Uterus (tissue), 3 donors: ENCODE measurements at regions not wholly inside any gene's neighbourhood (a gene's known extent, or its start where the extent isn't known, plus 50 kb on each side); places are given as distances from the start of the nearest gene placed in this dataset.
"Not testable (repeated sequence)": the region's sequence is repeated elsewhere in the genome, so short reads cannot be mapped to it uniquely, and the experiment has no call there.

Experiments
- DNase-seq, 2 donors: peaks; one replicate each; pipeline ENCODE4 v3.0.0-alpha.2; 2019 to 2020
- H3K27ac ChIP-seq, 2 donors: fragments of 200-600 bp; sonication (generic); 1 replicate in 1 of 2; 2 replicates in 1 of 2; pipeline ENCODE4 v1.5.1; 2016 to 2018
- H3K27me3 ChIP-seq, 2 donors: fragments of 200-600 bp; sonication (generic); one replicate each; pipeline ENCODE4 v1.5.1; 2018 to 2019; ENCODE audit warnings: control low read depth in 1 of 2
- H3K36me3 ChIP-seq, 2 donors: fragments of 200-600 bp; sonication (generic); one replicate each; pipeline ENCODE4 v1.5.1; 2019; ENCODE audit warnings: control low read depth in 1 of 2
- H3K4me1 ChIP-seq, 2 donors: fragments of 200-600 bp; sonication (generic); one replicate each; pipeline ENCODE4 v1.5.1; 2018 to 2019; ENCODE audit warnings: control low read depth in 1 of 2
- H3K4me3 ChIP-seq, 2 donors: fragments of 200-600 bp; sonication (generic); 1 replicate in 1 of 2; 2 replicates in 1 of 2; pipeline ENCODE4 v1.5.1; 2018 to 2019; ENCODE audit warnings: mild to moderate bottlenecking in 1 of 2
- H3K9me3 ChIP-seq, 2 donors: fragments of 200-600 bp; sonication (generic); one replicate each; pipeline ENCODE4 v1.5.1; 2019; ENCODE audit warnings: control low read depth in 1 of 2
- CTCF ChIP-seq, 4 experiments: fragments of 200-600 bp in 2 of 4; fragments of 450-650 bp in 2 of 4; sonication (generic) in 2 of 4; IDR thresholded peaks; one replicate each; pipeline ENCODE4 v1.5.1; 2016 to 2019; ENCODE audit warnings: antibody characterized with exemption in 4 of 4, mild to moderate bottlenecking in 2 of 4, moderate library complexity in 1 of 4
- POLR2A ChIP-seq, 2 donors: fragments of 450-650 bp; IDR thresholded peaks; one replicate each; pipeline ENCODE4 v1.6.1; 2016; ENCODE audit warnings: antibody characterized with exemption in 2 of 2, mild to moderate bottlenecking in 1 of 2, moderate library complexity in 1 of 2
- intact Hi-C: fragments of 100-400 bp; cut with DNase I; formaldehyde crosslinking; loops from one replicate; pipeline ENCODE4 v1.15.1; 2023; ENCODE audit warnings: low total_unique reads
- donor health status: DM: yes; HTN: yes; CAD: no.

- no peak for DNase-seq
- H3K27me3 ChIP-seq = no peaks in the 10 kb centered on the region
- no peak overlapping the region for H3K27ac ChIP-seq
- no peak overlapping the region for H3K4me3 ChIP-seq
- no peaks in the 10 kb centered on the region for H3K9me3 ChIP-seq
- no peaks in the 10 kb centered on the region for H3K4me1 ChIP-seq
- H3K36me3 ChIP-seq = no peaks in the 10 kb centered on the region
- intact Hi-C loops = no loop called here
- TF ChIP-seq CTCF (IDR thresholded peaks at IDR 0.05) (no peak), POLR2A (IDR thresholded peaks at IDR 0.05) (no peak)
These were observed 228.2 kb downstream of the IGSF11 start for GRCh38 chr3:118806423-118806822.

DNA sequence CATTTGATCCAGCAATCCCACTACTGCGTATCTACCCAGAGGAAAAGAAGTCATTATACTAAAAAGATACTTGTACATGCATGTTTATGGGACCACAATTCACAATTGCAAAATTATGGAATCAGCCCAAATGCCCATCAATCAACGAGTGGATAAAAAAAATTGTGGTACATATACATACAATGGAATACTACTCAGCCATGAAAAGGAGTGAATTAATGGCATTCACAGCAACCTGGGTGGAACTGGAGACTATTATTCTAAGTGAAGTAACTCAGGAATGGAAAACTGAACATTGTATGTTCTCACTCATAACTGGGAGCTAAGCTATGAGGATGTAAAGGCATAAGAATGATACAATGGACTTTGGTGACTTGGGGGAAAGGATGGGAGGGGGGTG lies 227.3 kb downstream of the IGSF11 start:
- H3K4me1 ChIP-seq, H3K9me3 ChIP-seq, H3K27ac ChIP-seq, H3K4me3 ChIP-seq, H3K27me3 ChIP-seq, H3K36me3 ChIP-seq, intact Hi-C loops, DNase-seq: not testable (repeated sequence)

GRCh38 chr3:118808723-118809122 lies 225.9 kb downstream of the IGSF11 start:
- Histone ChIP-seq H3K4me1 (no peaks in the 10 kb centered on the region), H3K36me3 (no peaks in the 10 kb centered on the region), H3K27me3 (no peaks in the 10 kb centered on the region), H3K9me3 (no peaks in the 10 kb centered on the region), H3K4me3 (no peak overlapping the region), H3K27ac (no peak overlapping the region)
- no peak for TF ChIP-seq POLR2A (IDR thresholded peaks at IDR 0.05)
- no peak for TF ChIP-seq CTCF (IDR thresholded peaks at IDR 0.05)
- intact Hi-C loops = no loop called here
- DNase-seq = no peak

- Histone ChIP-seq H3K4me1 (no peaks in the 10 kb centered on the region), H3K27ac (no peak overlapping the region), H3K36me3 (no peaks in the 10 kb centered on the region), H3K9me3 (no peaks in the 10 kb centered on the region), H3K4me3 (no peak overlapping the region), H3K27me3 (no peaks in the 10 kb centered on the region)
- no peak for DNase-seq
- no peak for TF ChIP-seq POLR2A (IDR thresholded peaks at IDR 0.05)
- no peak for TF ChIP-seq CTCF (IDR thresholded peaks at IDR 0.05)
- intact Hi-C loops = no loop called here
These were observed 224.7 kb downstream of the IGSF11 start for GRCh38 chr3:118809696-118810498.

DNA sequence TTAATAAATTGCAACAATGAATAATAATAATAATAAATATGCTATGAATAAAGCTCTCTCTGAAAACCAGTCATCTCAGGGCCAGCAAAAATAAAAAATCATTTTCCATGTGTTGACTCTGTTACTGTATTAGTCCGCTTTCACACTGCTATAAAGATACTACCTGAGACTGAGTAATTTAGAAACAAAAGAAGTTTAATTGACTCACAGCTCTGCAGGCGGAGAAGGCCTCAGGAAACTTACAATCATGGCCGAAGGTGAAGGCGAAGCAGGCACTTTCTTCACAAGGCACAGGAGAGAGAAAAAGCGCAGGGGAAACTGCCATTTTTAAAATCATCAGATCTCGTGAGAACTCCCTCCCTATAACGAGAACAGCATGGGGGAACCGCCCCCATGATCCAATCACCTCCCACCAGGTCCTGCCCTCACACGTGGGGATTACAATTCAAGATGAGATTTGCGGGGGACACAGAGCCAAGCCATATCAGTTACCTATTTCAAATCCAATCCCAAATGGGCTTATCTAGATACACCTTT lies 224.1 kb downstream of the IGSF11 start:
- Histone ChIP-seq H3K27me3 (no peaks in the 10 kb centered on the region), H3K4me3 (no peak overlapping the region), H3K9me3 (no peaks in the 10 kb centered on the region), H3K27ac (no peak overlapping the region), H3K36me3 (no peaks in the 10 kb centered on the region), H3K4me1 (no peaks in the 10 kb centered on the region)
- intact Hi-C loops = no loop called here
- no peak for TF ChIP-seq CTCF (IDR thresholded peaks at IDR 0.05)
- no peak for TF ChIP-seq POLR2A (IDR thresholded peaks at IDR 0.05)
- DNase-seq = no peak
